PFSK-1 (cell line): ENCODE measurements at regions not wholly inside any gene's neighbourhood (a gene's known extent, or its start where the extent isn't known, plus 50 kb on each side); places are given as distances from the start of the nearest gene placed in this dataset.

Source experiments
- FOXP2 ChIP-seq: optimal IDR thresholded peaks from 2 replicates; pipeline ENCODE3; 2011; ENCODE audit warnings: borderline replicate concordance, control low read depth, inconsistent platforms; ENCODE audit not compliant: insufficient read depth; ENCODE audit errors: extremely low read length, extremely low read depth
- POLR2AphosphoS5 ChIP-seq: IDR thresholded peaks from 2 replicates; pipeline ENCODE4 v1.6.1; 2012; ENCODE audit warnings: low read depth, mild to moderate bottlenecking, control low read depth, low read length, moderate library complexity
- REST ChIP-seq, 2 experiments: IDR thresholded peaks; 2 replicates each; pipeline versions ENCODE4 v1.6.1 to v1.8.0; 2011 to 2012; ENCODE audit warnings: low read depth in 2 of 2, low read length in 2 of 2, control low read depth in 1 of 2, inconsistent platforms in 1 of 2, mild to moderate bottlenecking in 1 of 2, moderate library complexity in 1 of 2; ENCODE audit not compliant: insufficient read depth in 1 of 2
- SIN3A ChIP-seq: IDR thresholded peaks from 2 replicates; pipeline ENCODE4 v1.6.1; 2012; ENCODE audit warnings: mild to moderate bottlenecking, low read length, moderate library complexity, borderline replicate concordance; ENCODE audit not compliant: insufficient read depth
- TAF1 ChIP-seq: IDR thresholded peaks from 2 replicates; pipeline ENCODE4 v1.6.1; 2012; ENCODE audit warnings: low read length, control low read depth, borderline replicate concordance; ENCODE audit not compliant: insufficient read depth

GRCh38 chr9:31040564-31040963 is 1343.9 kb upstream of the ACO1 start:
- no peak for TF ChIP-seq REST (IDR thresholded peaks at IDR 0.05; ENCODE audit: insufficient read depth in 1 of 2, low read depth in 2 of 2, low read length in 2 of 2)
- no peak for TF ChIP-seq FOXP2
- no peak for TF ChIP-seq SIN3A

- TF ChIP-seq POLR2AphosphoS5, result no peak
- TF ChIP-seq REST (IDR thresholded peaks at IDR 0.05; ENCODE audit: insufficient read depth in 1 of 2, low read depth in 2 of 2, low read length in 2 of 2), result no peak
- no peak for TF ChIP-seq FOXP2
- TF ChIP-seq TAF1, result no peak
- TF ChIP-seq SIN3A, result no peak
Observed at GRCh38 chr9:31045810-31046209, 1338.6 kb upstream of the ACO1 start.

GRCh38 chr9:31065691-31066090 is 1318.8 kb upstream of the ACO1 start:
- no peak for TF ChIP-seq SIN3A
- no peak for TF ChIP-seq POLR2AphosphoS5
- TF ChIP-seq REST (IDR thresholded peaks at IDR 0.05; ENCODE audit: insufficient read depth in 1 of 2, low read depth in 2 of 2, low read length in 2 of 2), result no peak
- TF ChIP-seq TAF1, result no peak
- TF ChIP-seq FOXP2, result no peak

- TF ChIP-seq SIN3A (no peak), REST (IDR thresholded peaks at IDR 0.05; ENCODE audit: insufficient read depth in 1 of 2, low read depth in 2 of 2, low read length in 2 of 2) (no peak), FOXP2 (no peak), POLR2AphosphoS5 (no peak), TAF1 (no peak)
Observed at GRCh38 chr9:31067418-31067817, 1317.0 kb upstream of the ACO1 start.

- no peak for TF ChIP-seq FOXP2
- TF ChIP-seq TAF1, result no peak
- TF ChIP-seq POLR2AphosphoS5, result no peak
- TF ChIP-seq REST (IDR thresholded peaks at IDR 0.05; ENCODE audit: insufficient read depth in 1 of 2, low read depth in 2 of 2, low read length in 2 of 2), result no peak
- no peak for TF ChIP-seq SIN3A
Observed at GRCh38 chr9:31071606-31072286, 1312.7 kb upstream of the ACO1 start.
